WTC11 (cell line): ENCODE measurements at regions not wholly inside any gene's neighbourhood (a gene's known extent, or its start where the extent isn't known, plus 50 kb on each side); places are given as distances from the start of the nearest gene placed in this dataset.

Experiments
- ATAC-seq: fragments of 200-7000 bp; cut with Tn5 transposase; 2 replicates; pipeline ENCODE4 v1.10.0; 2021; ENCODE audit warnings: mild to moderate bottlenecking, moderate library complexity
- CTCF ChIA-PET: fragments of 300-600 bp; sonication (Branson Sonifier 250); formaldehyde crosslinking; loops from one replicate; lab custom pipeline; 2021; ENCODE audit warnings: antibody characterized with exemption; lab: Charles Lee
- POLR2A ChIA-PET: fragments of 350-600 bp; sonication (Branson Sonifier 250); formaldehyde crosslinking; loops from one replicate; lab custom pipeline; 2021; ENCODE audit warnings: antibody characterized with exemption; lab: Charles Lee
- DNase-seq: peaks from one replicate; pipeline ENCODE4 v3.0.0; 2021; ENCODE audit warnings: low spot score
- H3K27ac Mint-ChIP-seq: 2 replicates; pipeline ENCODE4 v1.8.0; 2021; ENCODE audit warnings: mixed read lengths
- H3K27me3 Mint-ChIP-seq: 2 replicates; pipeline ENCODE4 v1.8.0; 2021; ENCODE audit warnings: low read depth, mild to moderate bottlenecking, moderate library complexity, mixed read lengths
- H3K36me3 Mint-ChIP-seq: 2 replicates; pipeline ENCODE4 v1.8.0; 2021; ENCODE audit warnings: mixed read lengths
- H3K4me1 Mint-ChIP-seq: 2 replicates; pipeline ENCODE4 v1.8.0; 2022; ENCODE audit warnings: mixed read lengths
- H3K4me3 Mint-ChIP-seq: 2 replicates; pipeline ENCODE4 v1.8.0; 2021; ENCODE audit warnings: mild to moderate bottlenecking, moderate library complexity, mixed read lengths
- H3K9me3 Mint-ChIP-seq: 2 replicates; pipeline ENCODE4 v1.8.0; 2021; ENCODE audit warnings: mixed read lengths
- ETV6 ChIP-seq: sonication (generic); formaldehyde crosslinking; IDR thresholded peaks from 2 replicates; pipeline ENCODE4 v1.8.1; 2022; ENCODE audit warnings: mild to moderate bottlenecking, missing genetic modification reagents
- IRF1 ChIP-seq: sonication (generic); formaldehyde crosslinking; IDR thresholded peaks from 2 replicates; pipeline ENCODE4 v1.8.0; 2023; ENCODE audit warnings: missing genetic modification reagents
- NFYB ChIP-seq: sonication (generic); formaldehyde crosslinking; conservative IDR thresholded peaks from 2 replicates; pipeline ENCODE4 v1.8.0; 2022; ENCODE audit warnings: low read depth, missing genetic modification reagents
- PRRX2 ChIP-seq: fragments of 250-450 bp; sonication (Bioruptor Pico); IDR thresholded peaks from 2 replicates; pipeline ENCODE4 v1.8.0; 2021; ENCODE audit warnings: mild to moderate bottlenecking
- SP1 ChIP-seq: sonication (generic); formaldehyde crosslinking; conservative IDR thresholded peaks from 2 replicates; pipeline ENCODE4 v1.8.1; 2022; ENCODE audit warnings: missing genetic modification reagents
- TCF7 ChIP-seq: sonication (generic); formaldehyde crosslinking; IDR thresholded peaks from 2 replicates; pipeline ENCODE4 v1.8.0; 2022; ENCODE audit warnings: mild to moderate bottlenecking, low read depth, missing genetic modification reagents, moderate library complexity
- USF1 ChIP-seq: sonication (generic); formaldehyde crosslinking; IDR thresholded peaks from 2 replicates; pipeline ENCODE4 v1.8.0; 2022; ENCODE audit warnings: mild to moderate bottlenecking, missing genetic modification reagents
- ZBTB21 ChIP-seq: sonication (generic); formaldehyde crosslinking; IDR thresholded peaks from 2 replicates; pipeline ENCODE4 v1.8.1; 2023; ENCODE audit warnings: mild to moderate bottlenecking, missing genetic modification reagents, borderline replicate concordance
- ZMAT4 ChIP-seq: fragments of 250-450 bp; sonication (Bioruptor Pico); IDR thresholded peaks from 2 replicates; pipeline ENCODE4 v1.9.0; 2021; ENCODE audit warnings: mild to moderate bottlenecking
- ZNF263 ChIP-seq: sonication (generic); formaldehyde crosslinking; IDR thresholded peaks from 2 replicates; pipeline ENCODE4 v1.8.1; 2022; ENCODE audit warnings: low read depth, mild to moderate bottlenecking, moderate library complexity, missing genetic modification reagents
- ZNF423 ChIP-seq: fragments of 250-450 bp; sonication (Bioruptor Pico); IDR thresholded peaks from 2 replicates; pipeline ENCODE4 v2.1.2; 2022; ENCODE audit warnings: mild to moderate bottlenecking, moderate library complexity
- ZNF425 ChIP-seq: fragments of 250-450 bp; sonication (Bioruptor Pico); conservative IDR thresholded peaks from 2 replicates; pipeline ENCODE4 v1.9.0; 2021; ENCODE audit warnings: mild to moderate bottlenecking
- TF ChIP-seq, protein P1 (sequence below): sonication (generic); formaldehyde crosslinking; IDR thresholded peaks from 2 replicates; pipeline ENCODE4 v1.8.0; 2023; ENCODE audit warnings: missing genetic modification reagents, mild to moderate bottlenecking, borderline replicate concordance
- TF ChIP-seq, protein P2 (sequence below): sonication (generic); formaldehyde crosslinking; IDR thresholded peaks from 2 replicates; pipeline ENCODE4 v1.8.1; 2022; ENCODE audit warnings: mild to moderate bottlenecking, moderate library complexity, missing genetic modification reagents
- TF ChIP-seq, protein P3 (sequence below): sonication (generic); formaldehyde crosslinking; IDR thresholded peaks from 2 replicates; pipeline ENCODE4 v1.8.0; 2022; ENCODE audit warnings: mild to moderate bottlenecking, missing genetic modification reagents

- TF ChIP-seq, protein P1, sequence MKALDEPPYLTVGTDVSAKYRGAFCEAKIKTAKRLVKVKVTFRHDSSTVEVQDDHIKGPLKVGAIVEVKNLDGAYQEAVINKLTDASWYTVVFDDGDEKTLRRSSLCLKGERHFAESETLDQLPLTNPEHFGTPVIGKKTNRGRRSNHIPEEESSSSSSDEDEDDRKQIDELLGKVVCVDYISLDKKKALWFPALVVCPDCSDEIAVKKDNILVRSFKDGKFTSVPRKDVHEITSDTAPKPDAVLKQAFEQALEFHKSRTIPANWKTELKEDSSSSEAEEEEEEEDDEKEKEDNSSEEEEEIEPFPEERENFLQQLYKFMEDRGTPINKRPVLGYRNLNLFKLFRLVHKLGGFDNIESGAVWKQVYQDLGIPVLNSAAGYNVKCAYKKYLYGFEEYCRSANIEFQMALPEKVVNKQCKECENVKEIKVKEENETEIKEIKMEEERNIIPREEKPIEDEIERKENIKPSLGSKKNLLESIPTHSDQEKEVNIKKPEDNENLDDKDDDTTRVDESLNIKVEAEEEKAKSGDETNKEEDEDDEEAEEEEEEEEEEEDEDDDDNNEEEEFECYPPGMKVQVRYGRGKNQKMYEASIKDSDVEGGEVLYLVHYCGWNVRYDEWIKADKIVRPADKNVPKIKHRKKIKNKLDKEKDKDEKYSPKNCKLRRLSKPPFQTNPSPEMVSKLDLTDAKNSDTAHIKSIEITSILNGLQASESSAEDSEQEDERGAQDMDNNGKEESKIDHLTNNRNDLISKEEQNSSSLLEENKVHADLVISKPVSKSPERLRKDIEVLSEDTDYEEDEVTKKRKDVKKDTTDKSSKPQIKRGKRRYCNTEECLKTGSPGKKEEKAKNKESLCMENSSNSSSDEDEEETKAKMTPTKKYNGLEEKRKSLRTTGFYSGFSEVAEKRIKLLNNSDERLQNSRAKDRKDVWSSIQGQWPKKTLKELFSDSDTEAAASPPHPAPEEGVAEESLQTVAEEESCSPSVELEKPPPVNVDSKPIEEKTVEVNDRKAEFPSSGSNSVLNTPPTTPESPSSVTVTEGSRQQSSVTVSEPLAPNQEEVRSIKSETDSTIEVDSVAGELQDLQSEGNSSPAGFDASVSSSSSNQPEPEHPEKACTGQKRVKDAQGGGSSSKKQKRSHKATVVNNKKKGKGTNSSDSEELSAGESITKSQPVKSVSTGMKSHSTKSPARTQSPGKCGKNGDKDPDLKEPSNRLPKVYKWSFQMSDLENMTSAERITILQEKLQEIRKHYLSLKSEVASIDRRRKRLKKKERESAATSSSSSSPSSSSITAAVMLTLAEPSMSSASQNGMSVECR (CRISPR knock-in tag) = no peak
- TF ChIP-seq ZBTB21 (CRISPR knock-in tag) (no peak), PRRX2 (CRISPR knock-in tag) (no peak)
- TF ChIP-seq, protein P2, sequence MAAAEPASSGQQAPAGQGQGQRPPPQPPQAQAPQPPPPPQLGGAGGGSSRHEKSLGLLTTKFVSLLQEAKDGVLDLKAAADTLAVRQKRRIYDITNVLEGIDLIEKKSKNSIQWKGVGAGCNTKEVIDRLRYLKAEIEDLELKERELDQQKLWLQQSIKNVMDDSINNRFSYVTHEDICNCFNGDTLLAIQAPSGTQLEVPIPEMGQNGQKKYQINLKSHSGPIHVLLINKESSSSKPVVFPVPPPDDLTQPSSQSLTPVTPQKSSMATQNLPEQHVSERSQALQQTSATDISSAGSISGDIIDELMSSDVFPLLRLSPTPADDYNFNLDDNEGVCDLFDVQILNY (CRISPR knock-in tag) = no peak
Observed at GRCh38 chr12:28893365-28893764, 255.7 kb upstream of the FAR2 start (continued).

DNA sequence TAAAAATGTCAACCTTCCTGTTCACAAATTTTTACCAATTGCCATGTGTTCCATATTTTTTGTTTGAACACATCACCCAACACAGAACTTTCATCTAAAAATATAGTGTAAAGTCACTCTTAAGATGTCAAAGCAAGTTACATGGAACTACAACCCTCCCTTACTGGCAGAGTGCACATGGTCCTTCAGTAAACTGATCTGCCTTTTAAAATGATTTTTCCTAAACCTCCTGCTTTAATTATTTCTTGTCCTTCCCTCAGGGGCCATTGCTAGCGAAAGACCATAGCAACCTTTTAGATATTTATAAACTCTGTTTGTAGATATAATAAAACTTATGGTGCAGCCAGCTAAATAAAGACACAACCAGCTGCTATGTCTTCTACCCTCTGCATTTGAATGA lies 255.2 kb upstream of the FAR2 start:
- ATAC-seq (no peak), DNase-seq (no peak)
- no peak overlapping the region for H3K4me3 Mint-ChIP-seq
- ChIA-PET CTCF (no interaction called here), POLR2A (no interaction called here)
- no peak overlapping the region for H3K27ac Mint-ChIP-seq
- TF ChIP-seq USF1 = no peak
- TF ChIP-seq ZNF423 (CRISPR knock-in tag) = no peak
- TF ChIP-seq ZNF425 (CRISPR knock-in tag) = no peak
- TF ChIP-seq, protein P3, sequence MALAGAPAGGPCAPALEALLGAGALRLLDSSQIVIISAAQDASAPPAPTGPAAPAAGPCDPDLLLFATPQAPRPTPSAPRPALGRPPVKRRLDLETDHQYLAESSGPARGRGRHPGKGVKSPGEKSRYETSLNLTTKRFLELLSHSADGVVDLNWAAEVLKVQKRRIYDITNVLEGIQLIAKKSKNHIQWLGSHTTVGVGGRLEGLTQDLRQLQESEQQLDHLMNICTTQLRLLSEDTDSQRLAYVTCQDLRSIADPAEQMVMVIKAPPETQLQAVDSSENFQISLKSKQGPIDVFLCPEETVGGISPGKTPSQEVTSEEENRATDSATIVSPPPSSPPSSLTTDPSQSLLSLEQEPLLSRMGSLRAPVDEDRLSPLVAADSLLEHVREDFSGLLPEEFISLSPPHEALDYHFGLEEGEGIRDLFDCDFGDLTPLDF (CRISPR knock-in tag) = no peak
- no peak for TF ChIP-seq ZMAT4 (CRISPR knock-in tag)
- TF ChIP-seq ETV6 (CRISPR knock-in tag) = no peak
- no peak for TF ChIP-seq IRF1 (CRISPR knock-in tag)
- H3K4me1 Mint-ChIP-seq = 0 out of 2 replicates have a peak, but pooled peaks cover 4% of the 10 kb centered on the region
- H3K36me3 Mint-ChIP-seq = no peaks in the 10 kb centered on the region
- peaks cover 18% of the 10 kb centered on the region for H3K9me3 Mint-ChIP-seq
- H3K27me3 Mint-ChIP-seq = no peaks in the 10 kb centered on the region

GRCh38 chr12:28896421-28896820 lies 252.7 kb upstream of the FAR2 start:
- DNase-seq = no peak
- no peak for ATAC-seq
- no peak overlapping the region for H3K4me3 Mint-ChIP-seq
- H3K27me3 Mint-ChIP-seq = no peaks in the 10 kb centered on the region
- no peak overlapping the region for H3K27ac Mint-ChIP-seq
- H3K36me3 Mint-ChIP-seq = peaks cover 15% of the 10 kb centered on the region
- no peaks in the 10 kb centered on the region for H3K4me1 Mint-ChIP-seq
- ChIA-PET POLR2A (no interaction called here), CTCF (no interaction called here)
- H3K9me3 Mint-ChIP-seq = peaks cover 42% of the 10 kb centered on the region
- TF ChIP-seq, protein P1 (CRISPR knock-in tag) = no peak
- TF ChIP-seq SP1 (no peak), NFYB (CRISPR knock-in tag) (no peak), TCF7 (no peak), ZNF263 (CRISPR knock-in tag) (no peak)
